ENCODE measurements at regions not wholly inside any gene's neighbourhood (a gene's known extent, or its start where the extent isn't known, plus 50 kb on each side); places are given as distances from the start of the nearest gene placed in this dataset.
"Not testable (repeated sequence)": the region's sequence is repeated elsewhere in the genome, so short reads cannot be mapped to it uniquely, and the experiment has no call there.

- H3K4me1 ChIP-seq (ENCODE audit: insufficient read depth, low read length); H3K4me3 Mint-ChIP-seq; H3K4me1 Mint-ChIP-seq; POLR2A ChIA-PET; H3K9me3 Mint-ChIP-seq; H3K27me3 Mint-ChIP-seq; H3K27me3 ChIP-seq (ENCODE audit: insufficient read depth, low read length, poor library complexity, severe bottlenecking); H3K9me3 ChIP-seq (ENCODE audit: low read length); H3K36me3 ChIP-seq (ENCODE audit: insufficient read depth, low read length); DNase-seq; H3K36me3 Mint-ChIP-seq; CTCF ChIA-PET; H3K27ac ChIP-seq (ENCODE audit: low read depth, low read length); H3K4me3 ChIP-seq (ENCODE audit: low read length); H3K27ac Mint-ChIP-seq: not testable (repeated sequence)
These were observed 60.9 kb upstream of the PLGLB2 start for GRCh38 chr2:87686873-87687549.

- H3K27me3 Mint-ChIP-seq; H3K27ac Mint-ChIP-seq; H3K4me3 Mint-ChIP-seq; H3K36me3 ChIP-seq (ENCODE audit: insufficient read depth, low read length); H3K36me3 Mint-ChIP-seq; H3K9me3 ChIP-seq (ENCODE audit: low read length); H3K27ac ChIP-seq (ENCODE audit: low read depth, low read length); POLR2A ChIA-PET; H3K9me3 Mint-ChIP-seq; H3K4me1 Mint-ChIP-seq; H3K27me3 ChIP-seq (ENCODE audit: insufficient read depth, low read length, poor library complexity, severe bottlenecking); H3K4me1 ChIP-seq (ENCODE audit: insufficient read depth, low read length); CTCF ChIA-PET; H3K4me3 ChIP-seq (ENCODE audit: low read length): not testable (repeated sequence)
- peak in 1 of 5 donors; percentile 36 for DNase-seq
These were observed 60.2 kb upstream of the PLGLB2 start for GRCh38 chr2:87687550-87688270.

GRCh38 chr2:87691899-87692592 is 55.8 kb upstream of the PLGLB2 start:
- H3K27ac Mint-ChIP-seq = peak overlapping the region in 2 of 8 donors; percentile 8 to 54
- H3K27ac ChIP-seq (ENCODE audit: low read depth, low read length); H3K9me3 Mint-ChIP-seq; DNase-seq; H3K27me3 Mint-ChIP-seq; H3K4me3 Mint-ChIP-seq; H3K36me3 Mint-ChIP-seq; CTCF ChIA-PET; POLR2A ChIA-PET; H3K9me3 ChIP-seq (ENCODE audit: low read length); H3K27me3 ChIP-seq (ENCODE audit: insufficient read depth, low read length, poor library complexity, severe bottlenecking); H3K4me3 ChIP-seq (ENCODE audit: low read length); H3K36me3 ChIP-seq (ENCODE audit: insufficient read depth, low read length); H3K4me1 ChIP-seq (ENCODE audit: insufficient read depth, low read length); H3K4me1 Mint-ChIP-seq: not testable (repeated sequence)

- POLR2A ChIA-PET; H3K36me3 ChIP-seq (ENCODE audit: insufficient read depth, low read length); H3K27ac Mint-ChIP-seq; H3K9me3 Mint-ChIP-seq; H3K4me3 ChIP-seq (ENCODE audit: low read length); H3K9me3 ChIP-seq (ENCODE audit: low read length); H3K36me3 Mint-ChIP-seq; H3K4me1 Mint-ChIP-seq; DNase-seq; CTCF ChIA-PET; H3K4me1 ChIP-seq (ENCODE audit: insufficient read depth, low read length); H3K4me3 Mint-ChIP-seq; H3K27me3 Mint-ChIP-seq; H3K27me3 ChIP-seq (ENCODE audit: insufficient read depth, low read length, poor library complexity, severe bottlenecking); H3K27ac ChIP-seq (ENCODE audit: low read depth, low read length): not testable (repeated sequence)
These were observed 55.0 kb upstream of the PLGLB2 start for GRCh38 chr2:87692914-87693313.

- POLR2A ChIA-PET; H3K27ac Mint-ChIP-seq; H3K4me3 Mint-ChIP-seq; H3K4me1 ChIP-seq (ENCODE audit: insufficient read depth, low read length); CTCF ChIA-PET; H3K27me3 Mint-ChIP-seq; H3K27ac ChIP-seq (ENCODE audit: low read depth, low read length); H3K4me1 Mint-ChIP-seq; H3K36me3 ChIP-seq (ENCODE audit: insufficient read depth, low read length); H3K9me3 ChIP-seq (ENCODE audit: low read length); H3K9me3 Mint-ChIP-seq; H3K27me3 ChIP-seq (ENCODE audit: insufficient read depth, low read length, poor library complexity, severe bottlenecking); DNase-seq; H3K36me3 Mint-ChIP-seq; H3K4me3 ChIP-seq (ENCODE audit: low read length): not testable (repeated sequence)
These were observed 54.0 kb upstream of the PLGLB2 start for GRCh38 chr2:87693882-87694281.

- H3K4me1 ChIP-seq (ENCODE audit: insufficient read depth, low read length); CTCF ChIA-PET; H3K9me3 ChIP-seq (ENCODE audit: low read length); H3K36me3 ChIP-seq (ENCODE audit: insufficient read depth, low read length); H3K27me3 ChIP-seq (ENCODE audit: insufficient read depth, low read length, poor library complexity, severe bottlenecking); DNase-seq; POLR2A ChIA-PET; H3K4me1 Mint-ChIP-seq; H3K27ac ChIP-seq (ENCODE audit: low read depth, low read length); H3K27me3 Mint-ChIP-seq; H3K36me3 Mint-ChIP-seq; H3K4me3 Mint-ChIP-seq; H3K27ac Mint-ChIP-seq; H3K9me3 Mint-ChIP-seq; H3K4me3 ChIP-seq (ENCODE audit: low read length): not testable (repeated sequence)
These were observed 52.1 kb upstream of the PLGLB2 start for GRCh38 chr2:87695596-87696323.
